GM18873 (cell line): ENCODE measurements at regions not wholly inside any gene's neighbourhood (a gene's known extent, or its start where the extent isn't known, plus 50 kb on each side); places are given as distances from the start of the nearest gene placed in this dataset.
A peak's percentile ranks its signal among the peaks of the same experiment; 100 is the strongest.
"Not testable (repeated sequence)": the region's sequence is repeated elsewhere in the genome, so short reads cannot be mapped to it uniquely, and the experiment has no call there.

Experiments used
- ATAC-seq: cut with Tn5 transposase; IDR thresholded peaks from one replicate; pipeline ENCODE4 v1.9.1; 2021; ENCODE audit warnings: mild to moderate bottlenecking, moderate library complexity, moderate number of reproducible peaks; ENCODE audit not compliant: unreplicated experiment, low FRiP score

GRCh38 chr18:46224181-46224775, 120.1 kb downstream of the HAUS1 start:
- ATAC-seq, result no peak

- ATAC-seq, result no peak
Observed at GRCh38 chr18:46226461-46226860, 122.3 kb downstream of the HAUS1 start.

- ATAC-seq, result not testable (repeated sequence)
Observed at GRCh38 chr18:46229641-46230040, 125.5 kb downstream of the HAUS1 start.

- no peak for ATAC-seq
Observed at GRCh38 chr18:46236156-46236555, 132.0 kb downstream of the HAUS1 start.

- ATAC-seq, result no peak
Observed at GRCh38 chr18:46237891-46238290, 133.7 kb downstream of the HAUS1 start.

GRCh38 chr18:46239549-46239948, 135.4 kb downstream of the HAUS1 start:
- ATAC-seq, result no peak

- no peak for ATAC-seq
Observed at GRCh38 chr18:46239998-46240397, 135.8 kb downstream of the HAUS1 start.

- ATAC-seq, result not testable (repeated sequence)
Observed at GRCh38 chr18:46241393-46241792, 137.2 kb downstream of the HAUS1 start.

GRCh38 chr18:46242183-46242582, 138.0 kb downstream of the HAUS1 start:
- no peak for ATAC-seq

GRCh38 chr18:46243095-46243494, 138.9 kb downstream of the HAUS1 start:
- no peak for ATAC-seq

GRCh38 chr18:46243673-46244072, 139.5 kb downstream of the HAUS1 start:
- no peak for ATAC-seq

- ATAC-seq, result no peak
Observed at GRCh38 chr18:46246101-46246500, 141.9 kb downstream of the HAUS1 start.

GRCh38 chr18:46247942-46248341, 143.8 kb downstream of the HAUS1 start:
- ATAC-seq, result no peak

GRCh38 chr18:46250084-46250811, 146.1 kb downstream of the HAUS1 start:
- ATAC-seq, result peak; percentile 98

- ATAC-seq, result no peak
Observed at GRCh38 chr18:46250812-46251173, 146.6 kb downstream of the HAUS1 start.

- no peak for ATAC-seq
Observed at GRCh38 chr18:46252759-46253158, 148.6 kb downstream of the HAUS1 start.

- no peak for ATAC-seq
Observed at GRCh38 chr18:46253498-46253897, 149.3 kb downstream of the HAUS1 start.

GRCh38 chr18:46256078-46256477, 151.9 kb downstream of the HAUS1 start:
- no peak for ATAC-seq

- ATAC-seq, result no peak
Observed at GRCh38 chr18:46257366-46257765, 153.2 kb downstream of the HAUS1 start.

- no peak for ATAC-seq
Observed at GRCh38 chr18:46260016-46260878, 156.1 kb downstream of the HAUS1 start.

- ATAC-seq, result no peak
Observed at GRCh38 chr18:46260879-46261143, 156.6 kb downstream of the HAUS1 start.

GRCh38 chr18:46261799-46262198, 157.6 kb downstream of the HAUS1 start:
- no peak for ATAC-seq
